ENCODE measurements at regions not wholly inside any gene's neighbourhood (a gene's known extent, or its start where the extent isn't known, plus 50 kb on each side); places are given as distances from the start of the nearest gene placed in this dataset.

GRCh38 chr1:218752126-218752525 lies 407.0 kb downstream of the TGFB2 start:
- H3K79me2 ChIP-seq (ENCODE audit: insufficient read depth, low read depth), result no peaks in the 10 kb centered on the region

GRCh38 chr1:218754477-218754876 lies 409.3 kb downstream of the TGFB2 start:
- no peaks in the 10 kb centered on the region for H4K20me1 ChIP-seq (ENCODE audit: insufficient read depth)
- no peaks in the 10 kb centered on the region for H3K4me1 ChIP-seq (ENCODE audit: low read depth, poor library complexity, severe bottlenecking)
- H3K27ac ChIP-seq, result no peak overlapping the region
- H3K9ac ChIP-seq, result no peak overlapping the region
- TF ChIP-seq CTCF (conservative IDR thresholded peaks at IDR 0.05; ENCODE audit: low read depth, low read length), result no peak
- no peaks in the 10 kb centered on the region for H3K79me2 ChIP-seq (ENCODE audit: insufficient read depth, low read depth)
- no peak overlapping the region for H3K4me3 ChIP-seq (IDR thresholded peaks at IDR 0.05; ENCODE audit: insufficient read depth, low read depth, low read length)
- H3K4me2 ChIP-seq, result no peak overlapping the region
- H3K36me3 ChIP-seq (ENCODE audit: insufficient read depth), result no peaks in the 10 kb centered on the region
- H2AFZ ChIP-seq (ENCODE audit: low read depth), result no peak overlapping the region
- no peaks in the 10 kb centered on the region for H3K27me3 ChIP-seq (ENCODE audit: insufficient read depth, low read depth)

More at GRCh38 chr1:218752126-218752525, 407.0 kb downstream of the TGFB2 start:
- no peak overlapping the region for H3K27ac ChIP-seq
- H3K4me3 ChIP-seq (IDR thresholded peaks at IDR 0.05; ENCODE audit: insufficient read depth, low read depth, low read length), result no peak overlapping the region
- H3K27me3 ChIP-seq (ENCODE audit: insufficient read depth, low read depth), result no peaks in the 10 kb centered on the region
- no peak for TF ChIP-seq CTCF (conservative IDR thresholded peaks at IDR 0.05; ENCODE audit: low read depth, low read length)
- no peaks in the 10 kb centered on the region for H4K20me1 ChIP-seq (ENCODE audit: insufficient read depth)
- no peaks in the 10 kb centered on the region for H3K4me1 ChIP-seq (ENCODE audit: low read depth, poor library complexity, severe bottlenecking)
- no peaks in the 10 kb centered on the region for H3K36me3 ChIP-seq (ENCODE audit: insufficient read depth)
- H3K4me2 ChIP-seq, result no peak overlapping the region
- H3K9ac ChIP-seq, result no peak overlapping the region
- no peak overlapping the region for H2AFZ ChIP-seq (ENCODE audit: low read depth)

GRCh38 chr1:218755128-218755527 lies 410.0 kb downstream of the TGFB2 start:
- H3K9ac ChIP-seq, result no peak overlapping the region
- no peaks in the 10 kb centered on the region for H3K27me3 ChIP-seq (ENCODE audit: insufficient read depth, low read depth)
- H3K4me1 ChIP-seq (ENCODE audit: low read depth, poor library complexity, severe bottlenecking), result no peaks in the 10 kb centered on the region
- no peak overlapping the region for H2AFZ ChIP-seq (ENCODE audit: low read depth)
- H3K27ac ChIP-seq, result no peak overlapping the region
- TF ChIP-seq CTCF (conservative IDR thresholded peaks at IDR 0.05; ENCODE audit: low read depth, low read length), result no peak
- H3K4me2 ChIP-seq, result no peak overlapping the region
- H3K79me2 ChIP-seq (ENCODE audit: insufficient read depth, low read depth), result no peaks in the 10 kb centered on the region
- H3K4me3 ChIP-seq (IDR thresholded peaks at IDR 0.05; ENCODE audit: insufficient read depth, low read depth, low read length), result no peak overlapping the region
- H3K36me3 ChIP-seq (ENCODE audit: insufficient read depth), result no peaks in the 10 kb centered on the region
- no peaks in the 10 kb centered on the region for H4K20me1 ChIP-seq (ENCODE audit: insufficient read depth)

GRCh38 chr1:218759795-218760194 lies 413.9 kb upstream of the LYPLAL1 start:
- Histone ChIP-seq H4K20me1 (ENCODE audit: insufficient read depth) (no peaks in the 10 kb centered on the region), H3K27me3 (ENCODE audit: insufficient read depth, low read depth) (no peaks in the 10 kb centered on the region), H3K36me3 (ENCODE audit: insufficient read depth) (no peaks in the 10 kb centered on the region), H3K9ac (no peak overlapping the region), H3K4me1 (ENCODE audit: low read depth, poor library complexity, severe bottlenecking) (no peaks in the 10 kb centered on the region), H2AFZ (ENCODE audit: low read depth) (no peak overlapping the region), H3K4me3 (IDR thresholded peaks at IDR 0.05; ENCODE audit: insufficient read depth, low read depth, low read length) (no peak overlapping the region), H3K27ac (no peak overlapping the region), H3K79me2 (ENCODE audit: insufficient read depth, low read depth) (no peaks in the 10 kb centered on the region), H3K4me2 (no peak overlapping the region)
- TF ChIP-seq CTCF (conservative IDR thresholded peaks at IDR 0.05; ENCODE audit: low read depth, low read length), result no peak

All from KMS-11 (cell line).